ENCODE measurements at regions not wholly inside any gene's neighbourhood (a gene's known extent, or its start where the extent isn't known, plus 50 kb on each side); places are given as distances from the start of the nearest gene placed in this dataset.
"Not testable (repeated sequence)": the region's sequence is repeated elsewhere in the genome, so short reads cannot be mapped to it uniquely, and the experiment has no call there.

DNA sequence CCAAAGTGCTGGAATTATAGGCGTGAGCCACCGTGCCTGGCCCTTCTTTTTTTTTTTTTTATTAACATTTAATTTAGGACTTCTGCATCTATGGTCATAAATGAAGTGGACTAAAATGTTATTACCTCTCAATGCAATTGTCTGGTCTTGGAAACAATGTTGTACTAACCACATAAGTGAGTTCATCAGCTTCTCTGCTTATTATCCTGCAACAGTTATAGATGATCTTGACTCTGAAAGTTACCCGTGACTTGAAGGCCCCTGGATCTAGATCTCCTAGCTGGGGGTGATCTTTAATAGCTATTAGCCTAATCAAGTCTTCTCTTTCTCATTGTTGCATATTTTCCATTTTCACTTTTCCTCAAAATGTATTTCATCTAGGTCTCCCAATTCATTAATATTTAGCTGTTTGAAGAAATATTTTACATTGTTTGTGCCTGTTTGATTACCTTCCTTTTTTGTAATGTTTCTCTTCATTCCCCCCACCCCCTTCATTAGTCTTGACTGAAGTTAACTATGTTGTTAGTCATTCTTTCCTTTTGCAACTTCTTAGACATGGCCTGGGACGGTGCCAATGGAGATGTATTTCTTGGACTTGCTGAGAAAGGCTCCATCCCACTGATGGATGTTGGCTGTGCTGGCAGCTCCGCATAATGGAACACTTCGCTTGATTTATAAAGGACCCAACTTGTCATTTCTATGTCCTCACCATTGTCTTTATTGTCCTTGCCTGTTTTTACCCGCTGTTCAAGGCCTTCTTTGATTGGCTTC, 141.6 kb upstream of the RIOK3 start:
- DNase-seq = no peak

DNA sequence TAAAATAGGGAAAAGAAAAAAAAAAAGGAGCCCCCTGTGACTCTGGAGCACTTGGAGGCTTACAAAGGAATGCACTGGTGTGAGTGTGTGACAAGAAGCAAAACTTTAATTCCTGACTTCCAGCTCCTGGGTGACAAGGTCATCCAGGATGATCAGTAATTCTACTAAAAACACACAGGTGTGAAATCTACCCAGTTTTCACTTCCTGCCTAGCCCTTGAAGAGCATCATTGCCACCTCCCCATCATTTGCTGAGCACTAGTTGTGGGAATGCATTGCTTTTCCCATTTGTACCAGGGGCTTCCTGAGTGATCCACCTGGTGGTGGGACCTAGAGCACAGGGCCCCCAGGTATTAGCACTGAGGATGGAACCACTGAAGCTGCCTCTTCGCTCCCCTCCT, 139.7 kb upstream of the RIOK3 start:
- no peak for DNase-seq

DNA sequence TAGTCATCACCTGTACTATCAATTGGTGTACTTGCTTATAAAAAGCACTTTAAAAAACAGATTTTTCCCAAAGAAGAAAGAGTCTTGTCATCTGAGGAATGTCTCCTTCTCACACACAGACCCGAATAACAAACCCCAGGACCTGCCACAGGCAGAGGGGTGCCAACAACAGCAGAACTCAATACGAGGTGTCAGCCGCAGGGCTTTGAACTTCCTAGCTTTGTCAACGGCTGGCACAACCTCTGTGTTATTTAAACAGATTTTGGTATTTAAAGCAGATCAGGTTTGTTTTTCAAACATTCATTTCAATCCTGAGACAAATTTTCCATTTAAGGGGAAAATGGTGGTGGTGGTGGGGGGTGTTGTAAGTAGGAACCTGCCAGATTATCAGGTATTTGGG, 138.4 kb upstream of the RIOK3 start:
- DNase-seq = no peak

DNA sequence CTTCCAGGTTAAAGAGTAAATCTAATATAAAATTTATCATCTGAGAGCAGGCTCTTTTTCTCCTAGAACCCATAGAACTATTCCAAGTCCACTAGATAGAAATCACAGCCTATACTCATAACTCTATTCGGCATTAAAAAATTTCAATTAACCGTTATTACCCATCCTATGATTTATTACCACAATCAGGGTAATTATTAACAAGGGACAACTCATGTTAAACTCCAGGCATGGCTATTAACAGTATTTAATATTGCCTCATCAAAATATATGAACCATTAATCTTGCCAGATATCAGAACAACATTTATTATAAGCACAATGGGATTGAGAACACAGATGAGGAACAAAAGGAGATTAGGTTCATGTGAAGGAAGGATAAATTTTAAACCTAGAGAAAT, 136.8 kb upstream of the RIOK3 start:
- no peak for DNase-seq

DNA sequence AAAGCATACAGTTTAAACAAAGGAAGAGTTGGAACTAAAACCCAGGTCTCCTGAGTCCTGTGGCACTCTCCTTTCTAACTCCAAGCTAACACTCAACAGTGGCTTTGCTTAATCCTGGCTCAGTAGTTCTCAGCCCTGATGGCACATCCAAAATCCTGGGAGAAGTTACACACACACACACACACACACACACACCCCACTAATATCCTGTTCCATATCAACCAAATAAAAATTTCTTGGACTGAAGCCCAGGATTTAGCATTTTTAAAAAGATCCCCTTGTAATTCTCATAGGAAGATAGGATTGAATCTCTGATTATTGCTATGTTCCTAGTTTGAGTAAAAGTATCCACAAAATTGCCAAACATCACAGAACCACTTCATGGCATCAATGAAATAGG, 136.1 kb upstream of the RIOK3 start:
- no peak for DNase-seq

DNA sequence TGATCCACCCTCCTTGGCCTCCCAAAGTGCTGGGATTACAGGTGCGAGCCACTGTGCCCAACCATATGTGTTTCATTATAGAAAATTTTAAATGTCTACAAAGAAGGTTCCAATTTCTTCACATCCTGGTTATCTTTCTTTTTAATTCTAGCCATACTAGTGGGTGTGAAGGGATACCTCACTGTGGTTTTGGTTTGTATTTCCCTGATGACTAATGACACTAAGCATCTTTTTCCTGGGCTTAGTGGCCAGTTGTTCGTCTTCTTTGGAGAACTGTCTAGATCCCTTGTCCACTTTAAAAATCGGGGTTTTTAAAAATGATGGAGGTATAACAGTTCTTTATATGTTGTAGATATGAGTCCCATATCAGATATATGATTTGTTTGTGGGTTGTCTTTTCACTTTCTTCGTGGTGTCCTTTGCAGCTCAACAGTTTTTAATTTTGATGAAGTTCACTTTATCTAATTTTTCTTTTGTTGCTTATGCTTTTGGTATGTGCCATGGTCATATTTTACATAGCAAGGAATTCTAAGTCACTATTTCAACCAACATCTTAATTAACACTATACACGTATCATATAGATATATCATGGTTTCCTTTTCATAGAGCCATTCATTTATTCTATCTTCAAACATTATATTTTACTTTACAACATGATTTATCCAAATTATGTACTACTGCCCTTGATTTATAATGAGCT, 135.0 kb upstream of the RIOK3 start:
- no peak for DNase-seq

DNA sequence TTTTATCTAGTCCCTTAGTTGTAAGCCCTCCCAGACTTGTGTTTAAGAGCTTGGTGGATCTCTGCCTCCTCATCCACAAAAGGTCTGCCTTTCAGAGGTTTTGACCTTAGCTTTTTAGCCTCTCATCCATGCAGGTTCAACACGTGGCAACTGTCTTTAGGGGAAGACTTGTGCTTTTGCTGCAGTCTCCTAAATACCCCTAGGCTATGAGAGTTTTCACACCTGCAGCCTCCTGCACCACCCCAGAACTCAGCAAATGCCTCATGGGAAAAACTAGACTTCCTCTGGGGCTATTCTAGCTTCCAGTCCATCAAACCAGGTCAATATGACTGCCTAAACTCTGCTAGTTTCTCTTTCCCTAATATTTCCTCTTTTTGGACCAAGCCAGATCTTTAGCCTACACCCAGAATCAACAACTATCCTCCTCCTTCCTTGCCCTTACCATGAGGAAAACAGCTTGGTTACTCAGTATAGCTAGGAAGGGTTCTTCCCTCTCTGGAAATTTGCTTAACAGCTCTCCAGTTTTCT, 132.3 kb upstream of the RIOK3 start:
- DNase-seq = no peak

DNA sequence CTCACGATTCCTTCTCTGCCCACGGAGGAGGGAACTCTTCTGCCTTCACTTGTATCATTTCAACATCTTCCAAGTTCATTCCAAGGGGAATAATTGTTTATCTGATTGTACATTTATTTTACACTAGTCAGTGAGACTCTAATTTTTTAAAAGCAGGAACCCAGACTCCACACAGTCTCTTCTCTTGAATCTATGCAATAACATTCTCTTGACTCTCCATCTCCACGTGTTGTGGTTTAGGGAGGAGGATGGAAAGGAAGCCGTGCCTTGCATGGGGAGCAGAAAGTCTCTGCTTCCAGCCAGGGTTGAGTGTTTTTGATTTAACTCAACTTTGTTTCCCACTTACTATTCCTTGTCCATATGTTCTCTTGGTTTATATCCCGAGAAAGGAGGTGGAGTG, 131.1 kb upstream of the RIOK3 start:
- no peak for DNase-seq

DNA sequence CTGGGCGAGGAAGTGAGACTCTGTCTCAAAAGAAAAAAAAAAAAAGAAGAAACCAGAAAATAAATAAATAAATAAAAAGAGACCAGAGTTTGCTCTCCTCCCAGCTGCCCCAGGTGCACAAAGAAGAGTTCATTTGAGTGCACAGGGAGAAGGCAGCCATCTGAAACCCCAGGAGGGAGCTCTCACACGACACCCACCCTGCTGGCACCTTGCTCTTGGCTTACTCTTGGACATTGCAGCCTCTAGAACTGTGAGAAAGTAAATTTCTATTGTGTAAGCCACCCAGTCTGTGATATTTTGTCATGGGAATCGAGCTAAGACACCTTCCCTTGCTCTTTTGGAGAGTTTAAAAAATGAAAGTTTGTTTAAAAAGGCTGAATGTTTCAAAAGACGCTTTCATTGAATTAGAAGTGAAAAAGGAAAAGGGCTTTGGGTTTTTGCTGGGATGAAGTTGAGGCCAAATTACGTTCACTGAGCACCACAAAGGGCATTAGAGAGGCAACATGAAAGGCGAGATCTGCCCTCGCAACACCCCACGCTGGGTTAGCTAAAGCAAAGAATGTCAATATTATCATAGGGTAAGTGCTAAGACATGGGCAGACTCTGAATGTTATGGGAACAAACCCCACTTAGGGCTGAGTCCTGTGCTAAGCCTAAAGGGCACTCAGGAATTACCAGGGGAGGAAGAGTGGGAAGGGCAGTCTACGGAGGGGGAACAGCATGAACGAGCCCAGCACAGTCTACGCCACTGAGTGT, 128.9 kb upstream of the RIOK3 start:
- DNase-seq = no peak

DNA sequence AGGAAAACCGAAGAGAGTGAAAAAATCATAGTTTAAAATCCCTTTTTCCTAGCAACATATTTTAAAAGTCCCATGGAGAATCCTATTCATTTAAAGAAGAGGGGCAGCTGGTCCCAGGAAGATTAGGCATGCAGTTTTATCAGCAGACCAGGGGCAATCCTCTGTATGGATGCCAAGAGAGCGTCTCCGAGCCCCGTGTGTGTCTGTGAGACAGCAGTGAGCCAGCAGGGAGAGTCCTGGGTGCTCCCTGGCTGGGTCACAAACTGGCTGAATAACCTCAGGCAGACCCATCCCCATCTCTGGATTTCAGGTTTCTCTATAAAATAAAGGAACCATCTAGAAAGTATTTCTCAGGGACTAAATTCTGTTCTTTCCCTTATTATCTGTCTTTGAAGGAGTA, 128.2 kb upstream of the RIOK3 start:
- DNase-seq = no peak

DNA sequence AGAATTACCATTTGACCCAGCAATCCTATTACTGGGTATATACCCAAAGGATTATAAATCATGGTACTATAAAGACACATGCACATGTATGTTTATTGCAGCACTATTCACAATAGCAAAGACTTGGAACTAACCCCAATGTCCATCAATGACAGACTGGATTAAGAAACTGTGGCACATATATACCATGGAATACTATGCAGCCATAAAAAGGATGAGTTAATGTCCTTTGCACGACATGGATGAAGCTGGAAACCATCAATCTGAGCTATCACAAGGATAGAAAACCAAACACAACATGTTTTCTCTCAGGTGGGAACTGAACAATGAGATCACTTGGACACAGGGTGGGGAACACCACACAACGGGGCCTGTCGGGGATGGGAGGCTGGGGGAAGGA, 123.4 kb upstream of the RIOK3 start:
- not testable (repeated sequence) for DNase-seq

DNA sequence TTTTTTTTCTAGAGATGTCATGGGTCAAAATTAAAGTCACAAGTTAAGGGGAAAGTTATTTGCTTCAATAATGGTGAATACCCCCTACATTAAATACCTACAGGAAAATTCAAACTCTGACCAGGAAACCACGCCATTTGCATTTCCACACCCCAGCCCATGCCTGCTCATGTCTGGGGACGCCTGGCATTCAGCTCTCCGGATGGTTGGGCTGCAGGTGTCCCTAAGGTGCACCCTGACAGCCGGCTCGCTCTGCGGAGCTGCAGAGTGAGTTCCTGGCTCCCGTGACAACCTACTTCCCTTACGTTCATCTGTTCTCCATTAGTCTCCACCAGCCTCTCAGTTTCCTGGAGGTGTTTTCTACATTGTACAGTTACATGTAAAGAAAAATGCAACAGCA, 122.7 kb upstream of the RIOK3 start:
- DNase-seq = no peak

DNA sequence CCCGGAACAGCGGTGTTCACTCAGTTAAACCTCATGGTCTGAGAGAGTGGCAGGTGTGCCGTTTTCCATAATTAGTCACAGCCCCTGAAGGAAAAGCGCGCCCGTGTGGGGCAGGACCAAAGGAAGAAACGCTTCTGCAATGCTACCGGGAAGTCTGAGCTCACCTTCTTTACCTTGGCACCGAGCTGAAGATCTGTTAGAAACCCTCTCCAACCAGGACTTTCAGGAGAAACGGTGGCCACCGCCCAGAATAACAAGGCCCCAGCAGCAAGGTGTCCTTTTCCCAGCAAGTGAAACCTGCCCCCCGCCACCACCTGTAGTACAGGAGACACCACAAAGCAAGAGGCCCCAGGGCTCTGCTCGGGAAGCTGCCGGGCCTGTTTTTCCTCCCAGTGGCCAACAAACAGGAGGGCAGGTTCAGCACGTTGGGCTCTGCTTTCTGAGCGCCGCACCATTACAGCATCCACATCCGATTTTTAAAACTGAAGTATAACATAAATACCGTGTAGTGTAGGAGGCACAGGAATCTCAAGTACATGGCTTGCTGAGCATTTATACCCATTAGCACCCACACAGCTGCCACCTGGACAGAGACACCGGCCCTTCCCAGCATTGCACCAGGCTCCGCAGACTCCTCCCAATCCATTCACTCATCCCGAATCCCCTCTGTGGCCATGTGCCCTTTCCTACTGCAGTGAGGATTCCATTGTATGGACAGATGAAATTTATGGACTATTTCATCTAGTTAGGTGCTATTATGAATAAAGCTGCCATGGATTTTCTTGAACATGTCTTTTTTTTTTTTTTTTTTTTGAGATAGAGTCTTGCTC, 121.8 kb upstream of the RIOK3 start:
- DNase-seq = no peak

DNA sequence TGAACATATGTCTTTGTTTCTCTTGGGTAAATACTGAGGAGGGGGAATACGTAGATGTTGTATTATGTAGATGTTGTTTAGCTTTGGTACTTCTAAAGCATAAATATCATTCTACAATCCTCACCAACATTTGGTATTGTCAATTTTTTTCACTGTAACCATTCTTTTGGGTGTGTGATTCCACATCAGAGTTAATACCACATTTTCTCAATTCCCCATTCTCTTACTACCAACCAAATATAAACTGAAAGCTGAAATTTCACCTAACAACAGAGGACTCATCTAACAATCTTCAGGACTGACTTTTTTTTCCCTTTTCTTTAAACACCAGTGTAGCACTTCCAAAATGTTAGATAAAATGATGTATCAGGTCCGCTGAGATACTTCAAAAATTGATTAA, 120.7 kb upstream of the RIOK3 start:
- DNase-seq = no peak

DNA sequence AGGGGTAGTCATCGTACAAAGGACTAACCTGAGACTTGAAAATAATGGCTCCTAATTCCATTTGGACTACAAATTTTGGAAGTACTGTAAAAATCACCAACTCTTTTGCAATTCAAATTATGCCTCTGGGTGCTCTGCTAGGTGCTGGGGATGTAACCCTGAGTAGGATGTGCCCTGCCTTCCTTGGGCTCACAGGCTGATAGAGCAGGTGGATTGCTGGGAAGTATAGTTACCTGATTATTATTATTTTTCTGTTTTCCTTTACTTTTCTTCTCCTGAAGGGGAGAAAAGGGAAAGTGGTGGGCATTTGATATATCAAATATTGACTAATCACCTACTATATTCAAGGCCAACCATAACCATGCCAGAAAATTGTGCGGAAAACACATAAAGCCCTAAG, 119.3 kb upstream of the RIOK3 start:
- no peak for DNase-seq

DNA sequence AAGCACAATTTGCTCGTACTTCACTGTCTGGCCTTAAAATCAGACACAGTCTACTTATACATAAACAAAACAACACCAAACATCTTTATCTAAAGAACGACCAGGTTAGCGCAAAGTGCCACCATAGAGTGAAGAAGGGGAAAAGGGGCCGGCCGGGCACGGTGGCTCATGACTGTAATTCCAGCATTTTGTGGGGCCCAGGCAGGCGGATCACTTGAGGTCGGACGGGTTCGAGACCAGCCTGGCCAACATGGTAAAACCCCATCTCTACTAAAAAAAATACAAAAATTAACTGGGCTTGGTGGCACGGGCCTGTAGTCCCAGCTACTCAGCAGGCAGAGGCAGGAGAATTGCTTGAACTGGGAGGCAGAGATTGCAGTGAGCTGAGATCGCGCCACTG, 118.5 kb upstream of the RIOK3 start:
- no peak for DNase-seq

DNA sequence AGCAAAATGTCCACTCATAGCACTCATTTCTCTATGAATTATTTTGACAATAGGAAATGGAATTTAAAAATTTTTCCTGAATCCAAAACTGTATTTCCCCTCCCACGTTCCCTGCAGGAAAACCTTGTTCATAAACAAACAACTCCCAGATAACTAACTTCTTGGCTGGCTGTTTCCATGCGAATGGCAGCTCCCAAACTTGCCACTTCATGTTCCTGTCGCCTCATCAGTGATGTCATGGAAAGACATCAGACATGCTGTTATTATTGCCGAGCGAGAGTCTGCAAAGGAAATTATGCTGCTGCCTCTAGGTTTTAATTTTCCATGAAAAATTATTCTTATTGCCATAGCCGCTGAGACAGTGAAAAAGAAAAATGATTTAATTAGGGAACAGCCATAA, 117.0 kb upstream of the RIOK3 start:
- DNase-seq = no peak

DNA sequence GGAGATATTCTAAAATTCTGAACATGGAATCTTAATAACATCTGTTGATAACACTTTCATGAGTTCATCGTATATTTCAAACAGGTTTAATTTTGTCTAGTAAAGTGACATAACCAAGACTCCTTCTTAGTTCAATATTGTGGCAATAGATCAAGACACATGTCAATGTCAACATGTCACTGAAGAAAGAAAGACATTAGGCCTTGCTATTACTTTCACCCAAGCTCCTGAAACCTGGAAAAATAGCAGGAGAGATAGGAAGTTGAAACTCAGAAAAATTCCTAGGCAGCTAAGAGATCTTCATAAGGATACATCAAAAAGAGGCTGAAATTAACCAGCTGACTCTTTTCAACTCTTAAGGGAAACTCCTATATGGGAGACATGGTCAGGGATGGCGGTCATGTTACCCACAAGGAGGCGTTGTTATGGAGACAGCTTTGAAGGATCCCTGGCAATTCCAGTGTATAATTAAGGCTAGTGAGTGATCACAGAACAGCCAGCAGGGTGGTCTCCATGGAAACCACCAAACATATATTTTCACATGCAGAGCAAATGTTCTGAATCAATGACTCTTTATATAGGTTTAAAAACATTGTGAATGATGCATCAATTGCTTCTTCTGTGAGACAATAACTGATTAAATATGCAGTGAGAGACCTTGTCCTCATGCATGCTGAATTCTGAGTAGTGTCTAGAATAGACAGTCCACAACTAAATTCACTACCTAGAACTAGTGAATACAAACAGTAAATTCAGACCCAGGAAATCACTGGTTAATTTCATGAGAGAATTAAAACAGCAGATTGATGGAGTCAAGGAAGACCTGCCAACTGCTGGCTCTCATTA, 115.3 kb upstream of the RIOK3 start:
- DNase-seq = no peak

DNA sequence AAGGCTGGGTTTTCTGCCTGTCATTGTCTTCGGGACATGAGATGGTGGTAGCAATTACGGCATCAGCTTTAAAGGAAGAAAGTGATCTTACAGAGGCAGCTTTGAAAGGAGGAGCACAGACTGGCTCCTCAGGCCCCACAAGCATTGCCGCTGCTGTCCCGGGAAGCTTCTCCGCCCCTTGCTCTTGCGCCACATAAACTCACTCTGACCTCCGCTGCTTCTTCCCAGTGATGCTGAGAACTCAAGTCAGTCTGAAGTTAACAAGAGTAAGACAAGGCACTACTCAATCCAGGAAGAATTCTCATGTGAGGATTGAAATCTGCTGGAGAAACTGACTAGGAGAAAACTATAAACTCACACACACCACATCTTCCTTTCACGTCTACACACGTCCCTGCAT, 112.4 kb upstream of the RIOK3 start:
- DNase-seq = no peak

DNA sequence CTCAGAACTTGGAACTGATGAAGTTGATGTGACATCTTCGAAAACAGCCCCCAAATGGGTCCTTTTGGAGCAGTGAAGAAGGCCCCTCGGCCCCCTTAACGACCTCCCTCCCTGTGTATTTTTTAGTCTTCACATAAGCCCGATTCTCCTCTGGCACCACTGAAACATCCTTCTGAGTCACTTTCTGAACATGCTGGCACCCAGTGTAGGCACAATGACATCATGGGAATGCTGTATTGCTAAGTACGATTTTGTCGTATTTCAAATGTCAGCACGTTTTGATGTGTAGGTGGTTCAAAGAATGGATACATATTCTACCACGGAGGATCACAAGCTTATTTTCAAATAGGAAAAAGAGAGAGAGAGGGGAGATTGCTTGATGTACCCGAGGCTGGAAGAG, 111.7 kb upstream of the RIOK3 start:
- DNase-seq = no peak

DNA sequence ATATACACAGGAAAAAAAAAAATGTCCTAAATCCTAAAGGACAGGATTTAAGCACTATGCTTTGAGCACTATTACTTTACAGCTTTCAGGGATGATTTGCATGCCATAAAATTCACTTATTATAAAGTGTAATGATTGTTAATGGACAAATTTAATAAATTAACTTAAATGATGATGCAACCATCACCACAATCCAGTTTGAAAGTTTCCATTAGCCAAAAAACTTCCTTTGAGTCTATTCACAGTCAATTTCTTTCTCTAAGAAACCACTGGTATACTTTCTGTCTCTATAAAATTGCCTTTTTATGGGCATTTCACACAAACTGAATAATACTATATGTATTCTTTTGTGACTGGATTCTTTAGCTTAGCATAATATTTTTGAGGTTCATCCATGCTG, 111.1 kb upstream of the RIOK3 start:
- no peak for DNase-seq

DNA sequence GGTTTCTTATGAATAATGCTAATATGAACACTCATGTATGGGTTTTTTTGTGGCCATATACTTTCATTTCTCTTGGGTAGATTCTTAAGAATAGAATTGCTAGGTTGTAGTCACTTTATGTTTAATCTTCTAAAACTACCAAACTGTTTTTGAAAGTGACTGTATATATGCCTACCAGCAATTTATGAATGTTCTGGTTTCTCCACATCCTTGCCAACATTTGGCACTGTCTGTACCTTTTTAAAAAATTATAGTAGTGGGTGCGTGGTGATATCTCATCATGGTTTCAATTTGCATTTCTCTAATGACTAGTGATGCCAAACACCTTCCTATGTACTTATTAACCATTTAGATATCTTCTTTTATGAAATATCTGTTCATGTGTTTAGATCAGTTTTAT, 110.6 kb upstream of the RIOK3 start:
- DNase-seq = no peak
